Fibroblast of villous mesenchyme (primary cell): ENCODE measurements at regions not wholly inside any gene's neighbourhood (a gene's known extent, or its start where the extent isn't known, plus 50 kb on each side); places are given as distances from the start of the nearest gene placed in this dataset.

Source experiments
- DNase-seq: peaks from one replicate; pipeline ENCODE4 v3.0.0-alpha.2; 2010; ENCODE audit warnings: low read depth
- H3K4me3 ChIP-seq: 2 replicates; pipeline ENCODE4 v1.5.1; 2011; ENCODE audit warnings: low read depth, mild to moderate bottlenecking, low read length
- CTCF ChIP-seq: IDR thresholded peaks from 2 replicates; pipeline ENCODE4 v1.5.1; 2012; ENCODE audit warnings: low read depth, mild to moderate bottlenecking, low read length; ENCODE audit not compliant: insufficient read depth

- no peak for DNase-seq
- no peak for TF ChIP-seq CTCF
Observed at GRCh38 chr10:33982995-33983394, 648.5 kb upstream of the NRP1 start.

GRCh38 chr10:33981301-33981700 lies 646.8 kb upstream of the NRP1 start:
- no peak for DNase-seq
- H3K4me3 ChIP-seq = no peak overlapping the region
- no peak for TF ChIP-seq CTCF

More at GRCh38 chr10:33982995-33983394, 648.5 kb upstream of the NRP1 start:
- no peak overlapping the region for H3K4me3 ChIP-seq

- TF ChIP-seq CTCF = no peak
- no peak overlapping the region for H3K4me3 ChIP-seq
- no peak for DNase-seq
Observed at GRCh38 chr10:33979195-33979594, 644.7 kb upstream of the NRP1 start.

- H3K4me3 ChIP-seq = no peak overlapping the region
- no peak for DNase-seq
- no peak for TF ChIP-seq CTCF
Observed at GRCh38 chr10:33975481-33975880, 641.0 kb upstream of the NRP1 start.

GRCh38 chr10:33974976-33975478 lies 640.6 kb upstream of the NRP1 start:
- no peak for TF ChIP-seq CTCF
- DNase-seq = no peak
- H3K4me3 ChIP-seq = no peak overlapping the region

- DNase-seq = no peak
- H3K4me3 ChIP-seq = no peak overlapping the region
- no peak for TF ChIP-seq CTCF
Observed at GRCh38 chr10:33968983-33969382, 634.5 kb upstream of the NRP1 start.

GRCh38 chr10:33967606-33968120 lies 633.2 kb upstream of the NRP1 start:
- TF ChIP-seq CTCF = no peak
- no peak for DNase-seq
- no peak overlapping the region for H3K4me3 ChIP-seq
